GM19324 (cell line): ENCODE measurements at regions not wholly inside any gene's neighbourhood (a gene's known extent, or its start where the extent isn't known, plus 50 kb on each side); places are given as distances from the start of the nearest gene placed in this dataset.
A peak's percentile ranks its signal among the peaks of the same experiment; 100 is the strongest.

Source experiments
- ATAC-seq: cut with Tn5 transposase; IDR thresholded peaks from one replicate; pipeline ENCODE4 v1.9.1; 2021; ENCODE audit warnings: mild to moderate bottlenecking, moderate library complexity; ENCODE audit not compliant: unreplicated experiment, low FRiP score

- no peak for ATAC-seq
Measured at GRCh38 chr9:582775-583174, 258.7 kb upstream of the DMRT1 start.

- ATAC-seq, result no peak
Measured at GRCh38 chr9:587527-587926, 254.0 kb upstream of the DMRT1 start.

- no peak for ATAC-seq
Measured at GRCh38 chr9:588981-589380, 252.5 kb upstream of the DMRT1 start.

- no peak for ATAC-seq
Measured at GRCh38 chr9:589723-590122, 251.8 kb upstream of the DMRT1 start.

GRCh38 chr9:591292-591691 is 250.2 kb upstream of the DMRT1 start:
- no peak for ATAC-seq

- ATAC-seq, result no peak
Measured at GRCh38 chr9:592225-592624, 249.3 kb upstream of the DMRT1 start.

- no peak for ATAC-seq
Measured at GRCh38 chr9:592733-593132, 248.8 kb upstream of the DMRT1 start.

GRCh38 chr9:593809-594208 is 247.7 kb upstream of the DMRT1 start:
- no peak for ATAC-seq

GRCh38 chr9:596703-597102 is 244.8 kb upstream of the DMRT1 start:
- no peak for ATAC-seq

GRCh38 chr9:600006-600405 is 241.5 kb upstream of the DMRT1 start:
- no peak for ATAC-seq

GRCh38 chr9:602716-603115 is 238.8 kb upstream of the DMRT1 start:
- ATAC-seq, result no peak

GRCh38 chr9:603126-603525 is 238.4 kb upstream of the DMRT1 start:
- no peak for ATAC-seq

GRCh38 chr9:607417-607816 is 234.1 kb upstream of the DMRT1 start:
- ATAC-seq, result no peak

GRCh38 chr9:613771-614347 is 227.6 kb upstream of the DMRT1 start:
- peak; percentile 64 for ATAC-seq

GRCh38 chr9:614431-614830 is 227.1 kb upstream of the DMRT1 start:
- ATAC-seq, result no peak

GRCh38 chr9:615756-616155 is 225.7 kb upstream of the DMRT1 start:
- no peak for ATAC-seq

- ATAC-seq, result no peak
Measured at GRCh38 chr9:616694-617093, 224.8 kb upstream of the DMRT1 start.

GRCh38 chr9:617445-618085 is 223.9 kb upstream of the DMRT1 start:
- ATAC-seq, result no peak

GRCh38 chr9:618478-618877 is 223.0 kb upstream of the DMRT1 start:
- ATAC-seq, result no peak

- no peak for ATAC-seq
Measured at GRCh38 chr9:621201-621855, 220.2 kb upstream of the DMRT1 start.

- ATAC-seq, result no peak
Measured at GRCh38 chr9:624935-625500, 216.5 kb upstream of the DMRT1 start.

GRCh38 chr9:625613-626012 is 215.9 kb upstream of the DMRT1 start:
- no peak for ATAC-seq
